Osteocyte (in vitro differentiated cells): ENCODE measurements at regions not wholly inside any gene's neighbourhood (a gene's known extent, or its start where the extent isn't known, plus 50 kb on each side); places are given as distances from the start of the nearest gene placed in this dataset.

Source experiments
- DNase-seq: peaks from one replicate; pipeline ENCODE4 v3.0.0; 2021; ENCODE audit warnings: mixed read lengths; ENCODE audit not compliant: unreplicated experiment; ENCODE audit errors: extremely low spot score
- H3K27ac Mint-ChIP-seq: one replicate; pipeline ENCODE4 v1.8.0; 2021; ENCODE audit warnings: mild to moderate bottlenecking, mixed read lengths; ENCODE audit not compliant: unreplicated experiment
- H3K27me3 Mint-ChIP-seq: one replicate; pipeline ENCODE4 v1.8.0; 2021; ENCODE audit warnings: mixed read lengths; ENCODE audit not compliant: unreplicated experiment
- H3K36me3 Mint-ChIP-seq: one replicate; pipeline ENCODE4 v1.8.0; 2021; ENCODE audit warnings: mixed read lengths; ENCODE audit not compliant: unreplicated experiment
- H3K4me1 Mint-ChIP-seq: one replicate; pipeline ENCODE4 v1.8.0; 2021; ENCODE audit warnings: mixed read lengths; ENCODE audit not compliant: unreplicated experiment
- H3K4me3 Mint-ChIP-seq: one replicate; pipeline ENCODE4 v1.8.0; 2021; ENCODE audit warnings: mild to moderate bottlenecking, moderate library complexity, mixed read lengths; ENCODE audit not compliant: unreplicated experiment
- H3K9me3 Mint-ChIP-seq: one replicate; pipeline ENCODE4 v1.8.0; 2021; ENCODE audit warnings: mixed read lengths; ENCODE audit not compliant: unreplicated experiment
- CTCF ChIP-seq: fragments of 200-600 bp; sonication (generic); IDR thresholded peaks from 2 replicates; pipeline ENCODE4 v1.5.0; 2021; ENCODE audit warnings: antibody characterized with exemption, mild to moderate bottlenecking, moderate library complexity

GRCh38 chr20:11248011-11248409 is 574.2 kb upstream of the JAG1 start:
- H3K27ac Mint-ChIP-seq: no peak overlapping the region
- H3K4me3 Mint-ChIP-seq: no peak overlapping the region
- no peaks in the 10 kb centered on the region for H3K27me3 Mint-ChIP-seq
- peaks cover 36% of the 10 kb centered on the region for H3K4me1 Mint-ChIP-seq
- peaks cover 1% of the 10 kb centered on the region for H3K9me3 Mint-ChIP-seq
- no peak for DNase-seq
- no peaks in the 10 kb centered on the region for H3K36me3 Mint-ChIP-seq
- no peak for TF ChIP-seq CTCF

- Mint-ChIP-seq H3K36me3 (peaks cover 5% of the 10 kb centered on the region), H3K4me1 (peaks cover 36% of the 10 kb centered on the region), H3K27me3 (no peaks in the 10 kb centered on the region), H3K4me3 (no peak overlapping the region), H3K27ac (no peak overlapping the region), H3K9me3 (no peaks in the 10 kb centered on the region)
- no peak for TF ChIP-seq CTCF
- no peak for DNase-seq
These were observed 575.2 kb upstream of the JAG1 start for GRCh38 chr20:11248687-11249638.

- Mint-ChIP-seq H3K9me3 (no peaks in the 10 kb centered on the region), H3K4me3 (no peak overlapping the region), H3K27ac (no peak overlapping the region), H3K4me1 (peaks cover 30% of the 10 kb centered on the region), H3K27me3 (no peaks in the 10 kb centered on the region), H3K36me3 (peaks cover 5% of the 10 kb centered on the region)
- no peak for DNase-seq
- TF ChIP-seq CTCF: no peak
These were observed 575.9 kb upstream of the JAG1 start for GRCh38 chr20:11249683-11250082.

- DNase-seq: no peak
- Mint-ChIP-seq H3K27ac (no peak overlapping the region), H3K4me1 (peaks cover 8% of the 10 kb centered on the region), H3K4me3 (no peak overlapping the region), H3K36me3 (peaks cover 5% of the 10 kb centered on the region), H3K9me3 (peaks cover 8% of the 10 kb centered on the region), H3K27me3 (no peaks in the 10 kb centered on the region)
- TF ChIP-seq CTCF: no peak
These were observed 578.6 kb upstream of the JAG1 start for GRCh38 chr20:11252447-11252846.

DNA sequence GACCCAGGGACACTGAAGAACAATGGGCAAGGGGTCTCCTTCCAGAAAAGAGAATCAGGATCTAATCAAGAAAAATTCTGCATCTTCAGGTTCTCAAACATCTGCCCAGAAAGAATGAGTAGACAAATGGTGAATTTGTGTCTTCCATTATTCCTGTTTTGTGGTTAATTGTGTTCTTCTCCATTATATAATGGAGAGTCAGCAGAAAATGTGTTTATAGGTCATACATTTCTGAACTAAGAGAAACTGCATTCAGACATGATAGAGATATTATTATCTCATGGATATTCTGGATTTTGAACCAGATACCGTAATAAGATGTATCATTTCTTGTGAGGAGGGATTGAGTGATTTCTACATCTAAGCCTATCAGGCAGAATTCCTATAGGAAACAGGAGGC is 581.7 kb upstream of the JAG1 start:
- H3K4me3 Mint-ChIP-seq: no peak overlapping the region
- peaks cover 5% of the 10 kb centered on the region for H3K36me3 Mint-ChIP-seq

More for the DNA sequence above, 581.7 kb upstream of the JAG1 start:
- Mint-ChIP-seq H3K9me3 (peaks cover 18% of the 10 kb centered on the region), H3K27ac (no peak overlapping the region), H3K27me3 (no peaks in the 10 kb centered on the region), H3K4me1 (peaks cover 4% of the 10 kb centered on the region)
- no peak for DNase-seq
- no peak for TF ChIP-seq CTCF
